ENCODE measurements at regions not wholly inside any gene's neighbourhood (a gene's known extent, or its start where the extent isn't known, plus 50 kb on each side); places are given as distances from the start of the nearest gene placed in this dataset.

- TF ChIP-seq, protein P1, sequence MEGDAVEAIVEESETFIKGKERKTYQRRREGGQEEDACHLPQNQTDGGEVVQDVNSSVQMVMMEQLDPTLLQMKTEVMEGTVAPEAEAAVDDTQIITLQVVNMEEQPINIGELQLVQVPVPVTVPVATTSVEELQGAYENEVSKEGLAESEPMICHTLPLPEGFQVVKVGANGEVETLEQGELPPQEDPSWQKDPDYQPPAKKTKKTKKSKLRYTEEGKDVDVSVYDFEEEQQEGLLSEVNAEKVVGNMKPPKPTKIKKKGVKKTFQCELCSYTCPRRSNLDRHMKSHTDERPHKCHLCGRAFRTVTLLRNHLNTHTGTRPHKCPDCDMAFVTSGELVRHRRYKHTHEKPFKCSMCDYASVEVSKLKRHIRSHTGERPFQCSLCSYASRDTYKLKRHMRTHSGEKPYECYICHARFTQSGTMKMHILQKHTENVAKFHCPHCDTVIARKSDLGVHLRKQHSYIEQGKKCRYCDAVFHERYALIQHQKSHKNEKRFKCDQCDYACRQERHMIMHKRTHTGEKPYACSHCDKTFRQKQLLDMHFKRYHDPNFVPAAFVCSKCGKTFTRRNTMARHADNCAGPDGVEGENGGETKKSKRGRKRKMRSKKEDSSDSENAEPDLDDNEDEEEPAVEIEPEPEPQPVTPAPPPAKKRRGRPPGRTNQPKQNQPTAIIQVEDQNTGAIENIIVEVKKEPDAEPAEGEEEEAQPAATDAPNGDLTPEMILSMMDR (conservative IDR thresholded peaks at IDR 0.05; ENCODE audit: low read length): no peak
- TF ChIP-seq EZH2phosphoT487 (IDR thresholded peaks at IDR 0.05; ENCODE audit: borderline replicate concordance): no peak
Measured at GRCh38 chr11:32259641-32260081, 168.8 kb downstream of the RCN1 start.
